Endothelial cell of umbilical vein (primary cell): ENCODE measurements at regions not wholly inside any gene's neighbourhood (a gene's known extent, or its start where the extent isn't known, plus 50 kb on each side); places are given as distances from the start of the nearest gene placed in this dataset.

ENCODE experiments used
- BruUV-seq: library from RNA; stranded (reverse); fragments of 400-500 nt; replicated peaks from 2 replicates; lab custom pipeline; 2021; lab: Mats Ljungman, UMichigan
- CTCF ChIA-PET: fragments of 300-600, 350-600 bp; sonication (Branson Sonifier 250); formaldehyde crosslinking; loops from one replicate; lab custom pipeline; 2021; ENCODE audit warnings: antibody characterized with exemption, inconsistent platforms; lab: Charles Lee
- POLR2A ChIA-PET: fragments of 300-600, 350-600 bp; sonication (Branson Sonifier 250); formaldehyde crosslinking; loops from one replicate; lab custom pipeline; 2021; ENCODE audit warnings: antibody characterized with exemption, inconsistent platforms; lab: Charles Lee
- DNase-seq: peaks from one replicate; pipeline ENCODE4 v3.0.0-alpha.2; 2011; ENCODE audit warnings: low read depth, low spot score
- FAIRE-seq: peaks from 2 replicates; lab custom pipeline; 2011; peaks lifted over from hg19 to GRCh38; lab: Jason Lieb, UNC
- H2AFZ ChIP-seq: 2 replicates; pipeline ENCODE4 v1.6.0; 2012; ENCODE audit warnings: low read depth, low read length, control low read depth, inconsistent platforms
- H3K27ac ChIP-seq: 2 replicates; pipeline ENCODE4 v1.5.1; 2011; ENCODE audit warnings: low read depth, mild to moderate bottlenecking, control low read depth, low read length, moderate library complexity; ENCODE audit not compliant: insufficient read depth
- H3K27me3 ChIP-seq, 2 experiments: 2 replicates each; pipeline versions ENCODE4 v1.6.0 to v1.6.1; 2011; ENCODE audit warnings: low read length in 2 of 2, mixed read lengths in 1 of 2; ENCODE audit not compliant: control insufficient read depth in 2 of 2, insufficient read depth in 2 of 2
- H3K36me3 ChIP-seq, 2 experiments: 2 replicates in 1 of 2; 3 replicates in 1 of 2; pipeline ENCODE4 v1.5.1; 2011; ENCODE audit warnings: low read length in 2 of 2, mild to moderate bottlenecking in 1 of 2, moderate library complexity in 1 of 2; ENCODE audit not compliant: control insufficient read depth in 2 of 2, insufficient read depth in 2 of 2; ENCODE audit errors: extremely low read depth in 1 of 2
- H3K4me1 ChIP-seq: 3 replicates; pipeline ENCODE4 v1.5.1; 2011; ENCODE audit warnings: mild to moderate bottlenecking, low read length; ENCODE audit not compliant: control insufficient read depth, insufficient read depth; ENCODE audit errors: extremely low read depth
- H3K4me2 ChIP-seq: 2 replicates; pipeline ENCODE4 v1.6.1; 2011; ENCODE audit warnings: low read length, control low read depth, mixed read lengths; ENCODE audit not compliant: insufficient read depth
- H3K4me3 ChIP-seq, 3 experiments: fragments of 200-600 bp in 1 of 3; sonication (generic), shearing (Covaris generic) in 1 of 3; replicated peaks in 1 of 3; 2 replicates each; pipeline ENCODE4 v1.5.1; 2011 to 2016; ENCODE audit warnings: control low read depth in 3 of 3, low read length in 3 of 3, mild to moderate bottlenecking in 2 of 3, inconsistent platforms in 1 of 3, low read depth in 1 of 3, moderate library complexity in 1 of 3; ENCODE audit not compliant: insufficient read depth in 1 of 3
- H3K79me2 ChIP-seq: 2 replicates; pipeline ENCODE4 v1.6.0; 2012; ENCODE audit warnings: low read length, inconsistent platforms; ENCODE audit not compliant: control insufficient read depth, insufficient read depth
- H3K9ac ChIP-seq: replicated peaks from 2 replicates; pipeline ENCODE3; 2011; ENCODE audit warnings: low read length, control low read depth; ENCODE audit not compliant: insufficient read depth; ENCODE audit errors: extremely low read depth
- H3K9me1 ChIP-seq: replicated peaks from 3 replicates; pipeline ENCODE4 v1.6.0; 2011; ENCODE audit warnings: mild to moderate bottlenecking, low read length; ENCODE audit not compliant: control insufficient read depth, insufficient read depth; ENCODE audit errors: extremely low read depth
- H3K9me3 ChIP-seq: replicated peaks from 2 replicates; pipeline ENCODE4 v1.5.1; 2012; ENCODE audit warnings: low read length, inconsistent platforms; ENCODE audit not compliant: control insufficient read depth, insufficient read depth
- H4K20me1 ChIP-seq: replicated peaks from 2 replicates; pipeline ENCODE3; 2011; ENCODE audit warnings: mild to moderate bottlenecking, low read length; ENCODE audit not compliant: control insufficient read depth, insufficient read depth; ENCODE audit errors: extremely low read depth
- EZH2 ChIP-seq: IDR thresholded peaks from 2 replicates; pipeline ENCODE4 v1.6.1; 2012; ENCODE audit warnings: borderline replicate concordance, low read depth, mild to moderate bottlenecking, moderate library complexity, low read length, inconsistent platforms; ENCODE audit not compliant: severe bottlenecking
- FOS ChIP-seq: IDR thresholded peaks from 2 replicates; pipeline ENCODE4 v1.6.1; 2011; ENCODE audit warnings: mild to moderate bottlenecking, low read length, moderate library complexity, borderline replicate concordance; ENCODE audit not compliant: insufficient read depth
- GATA2 ChIP-seq: IDR thresholded peaks from 2 replicates; pipeline ENCODE4 v1.7.0; 2011; ENCODE audit warnings: low read depth, mild to moderate bottlenecking, moderate library complexity, mixed read lengths, low read length; ENCODE audit not compliant: insufficient read length, insufficient read depth
- JUN ChIP-seq: IDR thresholded peaks from 2 replicates; pipeline ENCODE4 v1.6.1; 2011; ENCODE audit warnings: borderline replicate concordance, low read depth; ENCODE audit not compliant: insufficient read length, insufficient read depth
- MYC ChIP-seq: IDR thresholded peaks from one replicate; pipeline ENCODE4 v1.6.1; 2011; ENCODE audit warnings: mild to moderate bottlenecking, low read depth, low read length
- POLR2A ChIP-seq: IDR thresholded peaks from 2 replicates; pipeline ENCODE4 v1.6.1; 2012; ENCODE audit warnings: low read depth, mild to moderate bottlenecking, control low read depth, low read length
- POLR2AphosphoS5 ChIP-seq: IDR thresholded peaks from 2 replicates; pipeline ENCODE4 v1.6.1; 2012; ENCODE audit warnings: low read depth, mild to moderate bottlenecking, control low read depth, low read length, moderate library complexity; ENCODE audit not compliant: insufficient read depth
- dilution Hi-C: fragments of 300-500 bp; cut with MboI; formaldehyde crosslinking; loops from one replicate; pipeline ENCODE4 v1.15.0; 2019; ENCODE audit warnings: low sequenced_read_pairs; ENCODE audit not compliant: extremely low pct_ligation_motif_present
- intact Hi-C: fragments of 100-400 bp; cut with micrococcal nuclease; formaldehyde crosslinking; loops from one replicate; pipeline ENCODE4 v1.10.0; 2022
- TF ChIP-seq, protein P1 (sequence below), 2 donors: IDR thresholded peaks; 1 replicate in 1 of 2; 2 replicates in 1 of 2; pipeline ENCODE4 v1.5.1; 2011; ENCODE audit warnings: low read length in 2 of 2, mild to moderate bottlenecking in 2 of 2, moderate library complexity in 2 of 2, control low read depth in 1 of 2, inconsistent platforms in 1 of 2, low read depth in 1 of 2; ENCODE audit not compliant: insufficient read depth in 1 of 2; ENCODE audit errors: extremely low read depth in 1 of 2
- TF ChIP-seq, protein P2 (sequence below): IDR thresholded peaks from 2 replicates; pipeline ENCODE4 v1.6.1; 2011; ENCODE audit not compliant: insufficient read depth, insufficient read length

DNA sequence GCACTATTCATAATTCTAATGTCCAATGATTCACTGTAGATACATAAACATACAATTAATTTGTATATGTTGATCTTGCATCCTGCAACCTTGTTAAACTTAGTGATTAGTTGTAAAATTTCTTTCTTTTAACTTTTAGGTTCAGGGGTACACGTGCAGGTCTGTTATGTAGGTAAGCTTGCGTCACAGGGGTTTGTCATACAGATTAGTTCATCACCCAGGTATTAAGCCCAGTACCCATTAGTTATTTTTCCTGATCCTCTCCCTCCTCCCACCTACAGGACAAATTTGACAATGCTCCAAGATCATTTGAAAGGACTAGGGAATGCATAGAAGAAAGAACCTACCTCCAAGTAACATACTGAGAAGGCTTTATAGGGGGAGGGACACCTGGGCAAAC, 290.1 kb downstream of the SRBD1 start:
- H3K4me3 ChIP-seq, result no peak overlapping the region
- FAIRE-seq, result no peak
- CTCF ChIA-PET, result interaction anchor here (1.4 kb wide), 1 partner anchor 10 kb away, joined by 5 read pairs; no protein-coding TSS in a partner anchor
- no peak for DNase-seq
- H3K36me3 ChIP-seq, result no peaks in the 10 kb centered on the region
- H3K9ac ChIP-seq, result no peak overlapping the region
- TF ChIP-seq POLR2AphosphoS5 (no peak), EZH2 (no peak), POLR2A (no peak), FOS (no peak), JUN (no peak), GATA2 (no peak), MYC (no peak)
- TF ChIP-seq, protein P1, sequence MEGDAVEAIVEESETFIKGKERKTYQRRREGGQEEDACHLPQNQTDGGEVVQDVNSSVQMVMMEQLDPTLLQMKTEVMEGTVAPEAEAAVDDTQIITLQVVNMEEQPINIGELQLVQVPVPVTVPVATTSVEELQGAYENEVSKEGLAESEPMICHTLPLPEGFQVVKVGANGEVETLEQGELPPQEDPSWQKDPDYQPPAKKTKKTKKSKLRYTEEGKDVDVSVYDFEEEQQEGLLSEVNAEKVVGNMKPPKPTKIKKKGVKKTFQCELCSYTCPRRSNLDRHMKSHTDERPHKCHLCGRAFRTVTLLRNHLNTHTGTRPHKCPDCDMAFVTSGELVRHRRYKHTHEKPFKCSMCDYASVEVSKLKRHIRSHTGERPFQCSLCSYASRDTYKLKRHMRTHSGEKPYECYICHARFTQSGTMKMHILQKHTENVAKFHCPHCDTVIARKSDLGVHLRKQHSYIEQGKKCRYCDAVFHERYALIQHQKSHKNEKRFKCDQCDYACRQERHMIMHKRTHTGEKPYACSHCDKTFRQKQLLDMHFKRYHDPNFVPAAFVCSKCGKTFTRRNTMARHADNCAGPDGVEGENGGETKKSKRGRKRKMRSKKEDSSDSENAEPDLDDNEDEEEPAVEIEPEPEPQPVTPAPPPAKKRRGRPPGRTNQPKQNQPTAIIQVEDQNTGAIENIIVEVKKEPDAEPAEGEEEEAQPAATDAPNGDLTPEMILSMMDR (IDR thresholded peaks at IDR 0.05; ENCODE audit: extremely low read depth in 1 of 2, insufficient read depth in 1 of 2, low read depth in 1 of 2, low read length in 2 of 2), result no peak
- TF ChIP-seq, protein P2, sequence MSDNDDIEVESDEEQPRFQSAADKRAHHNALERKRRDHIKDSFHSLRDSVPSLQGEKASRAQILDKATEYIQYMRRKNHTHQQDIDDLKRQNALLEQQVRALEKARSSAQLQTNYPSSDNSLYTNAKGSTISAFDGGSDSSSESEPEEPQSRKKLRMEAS, result no peak
- POLR2A ChIA-PET, result no interaction called here
- intact Hi-C loops (no loop called here), dilution Hi-C loops (no loop called here)
- H2AFZ ChIP-seq, result no peak overlapping the region
- no peaks in the 10 kb centered on the region for H4K20me1 ChIP-seq
- peaks cover 8% of the 10 kb centered on the region for H3K4me1 ChIP-seq
- H3K9me3 ChIP-seq, result no peaks in the 10 kb centered on the region
- no peaks in the 10 kb centered on the region for H3K79me2 ChIP-seq
- no peaks in the 10 kb centered on the region for H3K27me3 ChIP-seq
- no peaks in the 10 kb centered on the region for H3K9me1 ChIP-seq
- H3K27ac ChIP-seq, result no peak overlapping the region
- no peak overlapping the region for H3K4me2 ChIP-seq
- no TSS peak for BruUV-seq
